ENCODE measurements at regions not wholly inside any gene's neighbourhood (a gene's known extent, or its start where the extent isn't known, plus 50 kb on each side); places are given as distances from the start of the nearest gene placed in this dataset.

DNA sequence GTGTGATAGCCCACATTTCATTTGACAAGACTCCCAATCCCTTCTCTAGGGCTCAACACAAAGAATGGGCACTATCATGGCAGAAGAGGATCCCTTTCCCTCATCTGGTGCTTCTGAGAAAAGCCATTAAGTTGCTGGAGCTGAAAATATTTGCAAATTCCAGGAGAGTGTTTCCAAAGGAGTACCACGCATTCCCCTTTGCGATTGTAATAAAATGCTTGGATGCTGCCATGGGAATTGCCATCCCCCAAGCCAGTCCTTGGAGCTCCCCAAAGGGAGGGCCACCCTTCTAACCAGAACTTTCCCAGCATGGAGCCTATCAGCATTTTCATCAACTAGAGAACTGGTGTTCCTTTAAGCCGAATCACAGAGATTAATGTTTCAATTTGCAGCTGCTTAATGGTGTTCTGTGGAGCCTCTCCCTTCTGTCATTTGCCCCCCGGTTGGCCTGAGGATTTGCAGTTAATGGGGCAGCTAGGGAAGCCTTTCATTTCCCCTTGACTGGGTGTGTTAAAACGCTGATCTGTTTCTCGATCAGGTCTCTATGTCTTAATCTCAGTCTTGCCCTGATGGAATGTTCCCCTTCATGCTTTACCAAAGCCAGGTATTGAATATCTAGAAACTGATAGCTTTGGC, 133.0 kb downstream of the ENC1 start:
- DNase-seq (ENCODE audit: extremely low read depth, low read depth): no peak
- no peak for TF ChIP-seq CTCF (IDR thresholded peaks at IDR 0.05; ENCODE audit: low read depth, low read length)

DNA sequence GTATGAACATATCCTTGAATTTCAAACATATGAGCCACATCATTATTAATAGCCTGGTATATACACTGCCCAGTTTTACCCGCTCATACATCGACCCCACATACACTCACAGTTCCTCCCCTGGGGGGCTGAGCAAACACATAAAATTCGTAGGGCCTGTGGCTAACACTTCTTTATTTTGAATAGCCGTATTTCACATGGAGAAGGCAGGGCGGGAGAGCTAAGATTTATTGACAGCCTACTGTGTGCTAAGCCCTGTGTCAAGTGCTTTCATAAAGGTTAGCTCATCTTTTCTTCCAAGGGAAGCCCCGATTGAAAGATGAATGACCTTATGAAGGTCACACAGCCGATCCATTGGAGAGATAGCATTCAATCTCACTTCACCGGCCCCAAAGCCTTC, 134.4 kb downstream of the ENC1 start:
- no peak for TF ChIP-seq CTCF (IDR thresholded peaks at IDR 0.05; ENCODE audit: low read depth, low read length)
- no peak for DNase-seq (ENCODE audit: extremely low read depth, low read depth)

- no peak for DNase-seq (ENCODE audit: extremely low read depth, low read depth)
- no peak for TF ChIP-seq CTCF (IDR thresholded peaks at IDR 0.05; ENCODE audit: low read depth, low read length)
These were observed 136.1 kb downstream of the ENC1 start for GRCh38 chr5:74504463-74504862.

DNA sequence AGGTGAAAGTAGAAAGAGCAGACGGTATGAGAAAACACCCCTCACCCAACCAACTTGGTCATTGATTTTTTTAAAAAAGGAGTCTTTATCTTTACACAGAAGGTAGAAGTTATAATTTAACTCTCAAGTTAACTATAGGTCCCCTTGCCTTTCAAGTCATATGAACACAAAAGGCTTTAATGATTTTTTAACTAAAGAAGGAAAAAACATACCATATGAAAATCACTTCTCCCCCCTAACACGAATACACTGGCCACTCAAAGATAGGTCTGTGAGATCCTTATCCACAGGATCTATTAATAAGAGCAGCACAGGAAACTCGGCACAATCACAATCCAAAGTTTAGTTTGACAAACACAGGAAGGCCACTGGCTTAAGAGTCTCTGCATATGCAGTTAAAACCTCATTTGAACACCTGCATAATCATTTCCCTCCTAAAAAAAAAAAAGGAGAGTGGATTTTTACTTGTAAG, 138.0 kb downstream of the ENC1 start:
- no peak for DNase-seq (ENCODE audit: extremely low read depth, low read depth)
- TF ChIP-seq CTCF (IDR thresholded peaks at IDR 0.05; ENCODE audit: low read depth, low read length): no peak

DNA sequence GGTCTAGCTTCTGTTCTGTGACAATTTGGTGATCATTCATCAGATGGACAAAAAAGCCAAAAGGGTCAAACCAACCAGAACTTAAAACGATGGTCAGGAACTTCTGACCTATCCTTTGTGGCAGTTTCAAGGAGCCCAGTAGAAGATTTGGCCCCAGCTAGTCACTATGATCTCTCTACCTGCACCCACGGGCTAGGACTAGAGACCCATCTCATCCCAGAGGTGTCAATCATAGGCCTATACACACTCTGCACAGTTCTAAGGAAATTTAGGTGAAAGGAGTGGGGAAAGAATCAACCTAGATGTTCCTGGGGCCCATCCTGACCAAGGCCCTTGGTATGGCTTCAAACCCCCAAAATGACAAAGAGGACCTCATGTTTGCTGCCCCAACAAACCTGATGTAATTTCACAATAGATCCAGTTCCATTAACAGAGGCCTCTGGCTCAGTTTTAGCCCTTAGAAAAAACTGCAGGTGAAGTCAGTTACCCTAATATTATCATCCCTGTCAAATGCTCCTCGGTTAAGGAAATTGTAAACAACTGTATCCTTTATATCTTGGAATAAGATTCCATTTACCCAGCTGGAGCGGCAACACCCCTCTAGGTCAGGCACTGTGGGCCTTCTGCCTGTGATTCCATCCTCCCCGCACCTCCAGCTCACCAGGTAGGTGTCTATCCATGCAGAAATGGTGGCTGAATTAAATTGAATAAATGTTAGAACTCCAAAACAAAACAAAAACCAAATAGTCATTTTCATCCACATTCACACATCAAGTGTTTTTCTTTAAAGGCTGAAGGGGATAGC, 138.7 kb downstream of the ENC1 start:
- DNase-seq (ENCODE audit: extremely low read depth, low read depth): no peak
- no peak for TF ChIP-seq CTCF (IDR thresholded peaks at IDR 0.05; ENCODE audit: low read depth, low read length)

DNA sequence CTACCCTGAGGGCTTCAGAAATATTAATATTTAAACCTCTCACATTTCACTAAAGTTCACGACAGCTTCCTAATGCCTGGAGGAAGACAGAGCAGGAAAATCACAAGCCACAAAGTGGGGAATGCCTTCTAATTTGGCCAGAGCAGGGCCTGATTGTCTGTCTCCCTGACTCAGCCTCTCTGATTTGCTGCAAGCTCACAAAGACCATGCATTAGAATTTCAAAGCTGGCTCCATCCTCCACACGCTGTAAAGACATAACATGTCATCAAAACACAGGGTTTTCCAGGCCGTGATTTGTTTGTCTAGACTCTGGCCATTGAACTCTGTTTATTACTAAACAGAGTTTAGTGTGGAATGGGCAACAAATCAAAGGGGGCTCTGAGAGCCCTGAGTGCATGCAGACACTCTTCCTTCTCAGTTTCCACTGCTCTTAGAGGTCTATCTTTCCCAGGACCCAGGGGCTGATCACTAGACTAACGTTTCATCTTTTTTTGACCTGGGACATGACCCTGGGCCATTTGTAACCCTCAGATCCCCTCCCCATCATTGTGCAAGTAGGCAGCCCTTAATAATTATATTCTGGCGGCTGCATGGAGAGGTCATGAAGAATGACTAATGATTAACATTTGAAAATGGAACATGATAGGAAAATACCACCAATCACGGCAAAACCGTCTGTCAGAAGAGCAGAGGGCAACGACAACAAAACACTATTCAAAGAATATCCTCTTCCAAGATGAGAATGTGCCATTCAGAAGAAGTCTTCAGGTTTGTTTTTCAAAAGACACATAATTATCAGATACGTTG, 140.2 kb downstream of the ENC1 start:
- TF ChIP-seq CTCF (IDR thresholded peaks at IDR 0.05; ENCODE audit: low read depth, low read length): no peak
- DNase-seq (ENCODE audit: extremely low read depth, low read depth): no peak

Data from AG09319 (cell line).